ENCODE measurements at regions not wholly inside any gene's neighbourhood (a gene's known extent, or its start where the extent isn't known, plus 50 kb on each side); places are given as distances from the start of the nearest gene placed in this dataset.

GRCh38 chr22:49073873-49074417 is 753.7 kb downstream of the BRD1 start:
- no peak for DNase-seq (ENCODE audit: low spot score)
- FAIRE-seq: no peak

- DNase-seq (ENCODE audit: low spot score) (no peak), FAIRE-seq (no peak)
Measured at GRCh38 chr22:49072996-49073645, 754.6 kb downstream of the BRD1 start.

- no peak for DNase-seq (ENCODE audit: low spot score)
- no peak for FAIRE-seq
Measured at GRCh38 chr22:49070501-49070900, 757.2 kb downstream of the BRD1 start.

- DNase-seq (ENCODE audit: low spot score): no peak
- FAIRE-seq: no peak
Measured at GRCh38 chr22:49068861-49069500, 758.7 kb downstream of the BRD1 start.

- DNase-seq (ENCODE audit: low spot score) (no peak), FAIRE-seq (no peak)
Measured at GRCh38 chr22:49067504-49067903, 760.2 kb downstream of the BRD1 start.

- DNase-seq (ENCODE audit: low spot score) (no peak), FAIRE-seq (no peak)
Measured at GRCh38 chr22:49066619-49067018, 761.1 kb downstream of the BRD1 start.

- no peak for DNase-seq (ENCODE audit: low spot score)
- no peak for FAIRE-seq
Measured at GRCh38 chr22:49064836-49065235, 762.8 kb downstream of the BRD1 start.

GRCh38 chr22:49063545-49063890 is 764.2 kb downstream of the BRD1 start:
- no peak for DNase-seq (ENCODE audit: low spot score)
- FAIRE-seq: no peak

- FAIRE-seq (no peak), DNase-seq (ENCODE audit: low spot score) (no peak)
Measured at GRCh38 chr22:49062802-49063544, 764.7 kb downstream of the BRD1 start.

GRCh38 chr22:49062155-49062801 is 765.4 kb downstream of the BRD1 start:
- FAIRE-seq: no peak
- DNase-seq (ENCODE audit: low spot score): no peak

GRCh38 chr22:49057910-49058309 is 769.8 kb downstream of the BRD1 start:
- no peak for DNase-seq (ENCODE audit: low spot score)
- FAIRE-seq: no peak

- DNase-seq (ENCODE audit: low spot score): no peak
- no peak for FAIRE-seq
Measured at GRCh38 chr22:49056301-49056700, 771.4 kb downstream of the BRD1 start.

GRCh38 chr22:49055406-49055805 is 772.3 kb downstream of the BRD1 start:
- DNase-seq (ENCODE audit: low spot score) (no peak), FAIRE-seq (no peak)

- DNase-seq (ENCODE audit: low spot score): no peak
- FAIRE-seq: no peak
Measured at GRCh38 chr22:49053578-49053977, 774.1 kb downstream of the BRD1 start.

GRCh38 chr22:49052560-49052959 is 775.1 kb downstream of the BRD1 start:
- FAIRE-seq (no peak), DNase-seq (ENCODE audit: low spot score) (no peak)

- FAIRE-seq: no peak
- no peak for DNase-seq (ENCODE audit: low spot score)
Measured at GRCh38 chr22:49052023-49052538, 775.6 kb downstream of the BRD1 start.

GRCh38 chr22:49051491-49052022 is 776.1 kb downstream of the BRD1 start:
- FAIRE-seq (no peak), DNase-seq (ENCODE audit: low spot score) (no peak)

- DNase-seq (ENCODE audit: low spot score) (no peak), FAIRE-seq (no peak)
Measured at GRCh38 chr22:49049691-49050090, 778.0 kb downstream of the BRD1 start.

GRCh38 chr22:49048591-49048990 is 779.1 kb downstream of the BRD1 start:
- FAIRE-seq: no peak

GRCh38 chr22:49047447-49047846 is 780.2 kb downstream of the BRD1 start:
- FAIRE-seq (no peak), DNase-seq (ENCODE audit: low spot score) (no peak)

More at GRCh38 chr22:49048591-49048990, 779.1 kb downstream of the BRD1 start:
- no peak for DNase-seq (ENCODE audit: low spot score)

Data from RCC 7860 (cell line).